Fibroblast of skin of abdomen (primary cell): ENCODE measurements at regions not wholly inside any gene's neighbourhood (a gene's known extent, or its start where the extent isn't known, plus 50 kb on each side); places are given as distances from the start of the nearest gene placed in this dataset.
A peak's percentile ranks its signal among the peaks of the same experiment; 100 is the strongest.

Source experiments
- DNase-seq: peaks from one replicate; pipeline ENCODE4 v3.0.0-alpha.2; 2013

- peak; percentile 9 for DNase-seq
These were observed 310.1 kb upstream of the MSX2 start for GRCh38 chr5:174414315-174414710.

DNA sequence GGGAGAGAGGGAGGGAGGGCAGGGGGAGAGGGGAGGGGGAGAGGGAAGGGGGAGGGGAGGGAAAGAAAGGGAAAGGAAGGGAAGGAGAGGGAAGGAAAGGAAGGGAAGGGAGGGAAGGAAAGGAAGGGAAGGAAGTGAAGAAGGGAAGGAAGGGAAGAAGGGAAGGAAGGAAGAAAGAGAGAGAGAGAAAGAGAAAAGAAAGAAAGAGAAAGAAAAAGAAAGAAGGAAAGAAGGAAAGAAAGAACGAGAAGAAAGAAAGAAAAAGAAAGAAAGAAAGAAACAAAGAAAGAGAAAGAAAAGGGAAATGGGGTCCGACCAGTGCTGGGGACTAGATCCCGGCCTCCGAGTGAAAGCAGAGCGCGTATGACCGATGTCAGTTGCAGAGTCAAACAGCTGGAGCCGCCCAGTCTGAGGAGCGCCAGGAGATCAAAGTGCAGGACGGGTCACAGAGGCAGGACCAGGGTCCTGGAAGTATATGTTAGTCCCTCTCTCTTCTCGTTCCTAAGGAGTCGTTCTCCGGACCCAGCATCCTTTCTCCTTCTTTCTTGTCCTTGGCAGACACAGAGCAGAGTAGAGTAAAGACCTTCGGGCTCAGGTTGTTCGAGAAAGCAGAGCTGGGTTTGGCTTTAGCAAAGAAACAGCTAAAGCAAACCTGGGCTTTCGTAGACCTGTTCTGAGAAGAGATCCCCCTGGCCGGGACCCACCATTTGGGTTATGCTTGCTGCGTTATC, 305.4 kb upstream of the MSX2 start:
- peak; percentile 8 for DNase-seq

GRCh38 chr5:174419540-174420132, 304.7 kb upstream of the MSX2 start:
- DNase-seq: peak; percentile 85

DNA sequence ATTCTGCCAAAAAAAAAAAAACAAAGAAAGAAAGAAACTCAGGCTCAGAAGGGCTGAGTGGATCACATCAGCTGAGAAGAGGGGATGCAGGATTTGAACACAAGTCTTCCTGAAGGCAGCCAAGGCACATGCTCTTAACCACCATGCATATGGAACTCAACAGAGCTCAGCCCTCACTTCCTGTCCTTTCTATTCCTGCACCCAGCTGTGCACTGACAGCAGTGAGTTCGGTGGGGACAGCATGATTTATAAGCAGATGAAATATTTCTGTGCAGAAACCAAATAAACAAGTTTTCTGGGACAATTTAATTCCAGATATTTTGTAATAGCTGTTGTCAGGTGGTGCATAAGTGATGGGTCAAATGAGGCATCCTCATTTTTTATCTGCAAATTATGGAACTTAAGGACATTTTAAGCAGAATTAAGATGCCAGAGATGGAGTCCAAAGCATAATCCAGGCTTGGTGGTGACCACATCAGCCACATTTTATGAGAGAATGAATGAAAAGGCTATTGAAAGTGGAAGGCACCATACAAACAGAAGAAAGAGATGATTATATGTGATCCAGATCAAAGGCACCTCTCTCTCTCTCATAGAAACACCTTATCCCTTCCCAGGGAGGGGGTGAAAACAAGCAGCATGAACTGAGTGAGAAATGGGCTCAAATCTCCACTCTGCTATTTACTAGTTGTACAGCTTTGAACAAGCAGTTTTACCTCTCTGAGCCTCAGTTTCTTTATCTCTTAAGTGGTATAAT, 303.6 kb upstream of the MSX2 start:
- DNase-seq: no peak

DNA sequence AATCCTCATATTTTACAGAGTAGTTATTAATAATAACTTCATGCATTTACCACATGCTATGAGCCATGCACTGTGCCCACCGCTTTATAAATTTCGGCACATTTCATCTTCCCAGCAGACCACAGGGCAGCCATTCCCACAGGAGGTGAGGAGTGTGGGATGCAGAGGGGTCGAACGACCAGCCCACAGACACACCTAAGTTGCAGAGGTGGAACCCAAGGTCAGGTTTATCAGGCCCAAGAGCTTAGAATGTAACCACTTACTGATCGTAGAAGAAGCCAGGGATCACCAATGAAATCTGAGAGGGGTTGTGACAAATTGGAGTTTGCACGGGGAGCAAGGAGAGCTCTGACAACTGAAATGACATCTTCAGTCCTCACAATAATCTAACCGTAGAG, 303.0 kb upstream of the MSX2 start:
- no peak for DNase-seq

- DNase-seq: no peak
These were observed 300.8 kb upstream of the MSX2 start for GRCh38 chr5:174423558-174423957.

GRCh38 chr5:174424219-174425053, 299.9 kb upstream of the MSX2 start:
- DNase-seq: no peak

DNA sequence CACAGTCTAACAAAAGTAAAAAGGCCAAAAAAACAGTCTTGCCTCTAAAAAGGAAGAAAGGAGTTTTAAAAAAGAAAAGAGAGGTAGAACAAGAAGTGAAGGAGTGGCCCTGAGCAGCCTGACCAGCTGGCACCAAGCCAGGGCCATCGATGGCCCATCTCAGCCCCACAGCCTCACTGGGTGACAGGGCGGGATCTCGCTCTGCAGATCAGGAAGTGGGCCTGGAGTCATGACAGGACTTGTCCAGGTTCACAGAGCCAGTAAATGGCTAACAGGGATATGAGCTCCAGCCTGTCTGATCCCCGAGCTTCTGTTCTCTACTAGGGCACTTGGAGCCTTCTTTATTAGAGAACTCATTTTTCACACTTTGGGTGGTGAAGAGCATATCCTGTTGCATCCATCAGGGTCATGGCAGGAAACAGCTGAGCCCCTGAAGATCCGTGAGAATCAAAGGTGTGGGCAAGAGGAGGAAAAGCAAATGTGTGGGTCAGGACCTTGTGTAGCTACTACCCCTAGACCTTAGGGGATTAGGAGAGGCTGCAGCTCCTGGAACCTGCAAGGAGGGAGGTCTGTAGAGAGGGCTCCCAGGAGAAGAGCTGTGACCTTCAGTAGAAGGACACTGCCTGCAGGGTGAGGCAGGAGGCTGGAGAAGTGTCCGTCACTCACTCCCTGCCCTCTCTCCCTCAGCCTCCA, 299.0 kb upstream of the MSX2 start:
- no peak for DNase-seq

GRCh38 chr5:174425964-174426290, 298.5 kb upstream of the MSX2 start:
- no peak for DNase-seq

- DNase-seq: no peak
These were observed 298.0 kb upstream of the MSX2 start for GRCh38 chr5:174426388-174426787.

GRCh38 chr5:174426851-174427250, 297.5 kb upstream of the MSX2 start:
- DNase-seq: no peak

GRCh38 chr5:174427304-174427703, 297.1 kb upstream of the MSX2 start:
- DNase-seq: no peak

DNA sequence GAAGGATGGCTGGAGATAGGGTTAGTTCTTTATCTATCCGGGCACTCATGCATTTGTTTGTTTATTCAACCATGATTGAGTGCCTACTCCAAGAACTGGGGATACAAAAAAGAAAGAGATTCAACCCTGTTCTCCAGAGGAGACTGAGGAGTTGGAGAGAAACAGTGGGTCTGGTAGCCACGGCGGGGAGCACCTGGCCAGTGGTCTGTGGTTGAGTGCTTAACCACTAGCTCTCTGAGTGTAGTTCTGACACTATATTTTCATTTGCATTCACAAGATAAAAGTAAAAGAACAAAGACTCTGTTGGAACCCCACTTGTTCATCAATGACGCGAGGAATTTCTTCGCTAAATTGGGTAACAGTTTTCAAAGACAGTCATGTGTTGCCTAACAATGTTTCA, 295.5 kb upstream of the MSX2 start:
- no peak for DNase-seq

DNA sequence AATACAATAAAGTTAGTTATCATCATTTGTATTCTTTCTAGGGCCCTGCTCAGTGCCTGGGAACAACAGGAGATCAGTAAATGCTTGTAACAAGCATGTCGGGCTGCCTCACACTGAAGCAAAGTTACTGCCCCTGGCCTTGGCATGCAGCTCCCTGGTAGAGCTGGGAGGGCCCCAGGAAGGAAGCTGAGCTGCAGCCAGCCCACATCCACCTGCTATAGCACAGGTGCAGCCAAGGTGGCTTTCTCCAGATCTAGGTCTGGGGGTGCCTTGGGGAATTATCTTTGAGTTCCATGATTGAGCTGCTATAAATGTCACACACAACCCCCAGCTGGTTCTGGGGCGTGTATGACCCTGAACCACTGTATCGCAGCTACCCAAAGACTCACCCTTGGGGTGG, 293.4 kb upstream of the MSX2 start:
- DNase-seq: no peak

DNA sequence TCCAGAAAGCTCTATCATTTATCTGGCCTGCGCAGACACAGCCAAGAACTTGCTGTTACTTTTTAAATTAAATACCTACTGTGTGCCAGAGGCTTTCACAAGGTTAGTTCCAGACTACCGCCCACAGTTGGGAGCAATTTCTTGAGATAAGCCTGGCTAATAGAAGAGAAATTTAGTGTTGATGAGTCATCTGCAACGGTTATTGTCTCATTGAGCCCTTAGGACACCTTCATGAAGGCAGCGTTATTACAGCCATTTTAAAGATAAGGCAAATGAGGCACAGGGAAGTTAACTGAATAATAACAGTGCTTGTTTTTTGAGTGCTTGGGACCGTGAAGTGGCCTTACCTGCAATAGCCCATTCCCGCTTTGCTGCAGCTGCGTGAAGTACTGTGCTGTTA, 292.9 kb upstream of the MSX2 start:
- no peak for DNase-seq

DNA sequence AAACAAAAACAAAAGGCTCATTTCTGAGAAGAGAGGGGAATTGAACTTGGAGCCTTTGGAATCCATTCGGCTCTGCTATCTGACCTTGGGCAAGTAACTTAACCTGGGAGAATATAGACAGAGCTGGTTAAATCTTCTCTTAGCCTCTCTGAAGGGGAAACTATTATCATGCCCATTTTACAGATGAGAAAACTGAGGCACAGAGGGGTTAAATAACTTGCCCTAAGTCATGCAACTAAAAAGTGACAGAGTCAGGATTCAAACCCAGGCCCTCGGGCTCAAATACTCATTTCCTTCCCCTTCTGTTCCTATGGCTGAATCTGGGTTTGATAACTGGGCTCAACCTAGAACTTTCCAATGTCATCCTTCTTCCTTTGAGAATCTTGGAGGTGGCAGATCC, 291.3 kb upstream of the MSX2 start:
- DNase-seq: no peak

DNA sequence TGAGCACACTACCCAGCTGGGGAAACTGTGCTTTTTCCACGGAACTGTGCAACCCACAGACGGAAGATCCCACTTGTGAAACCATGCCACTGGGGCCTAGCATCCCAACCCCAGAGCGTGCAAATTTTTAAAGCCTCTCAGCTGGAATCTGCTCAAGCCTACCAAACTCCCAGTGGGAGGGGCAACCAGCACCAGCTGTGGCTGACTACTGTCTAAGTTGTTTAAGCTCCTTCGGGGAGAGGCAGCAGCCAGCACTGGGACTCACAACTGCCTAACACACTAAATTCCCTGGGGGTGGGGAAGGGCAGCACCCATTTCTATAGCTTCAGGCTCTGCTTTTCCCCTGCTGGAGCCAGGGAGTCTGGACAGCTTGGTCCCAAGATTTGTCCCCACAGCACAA, 287.6 kb upstream of the MSX2 start:
- no peak for DNase-seq

GRCh38 chr5:174444479-174445188, 279.7 kb upstream of the MSX2 start:
- no peak for DNase-seq

DNA sequence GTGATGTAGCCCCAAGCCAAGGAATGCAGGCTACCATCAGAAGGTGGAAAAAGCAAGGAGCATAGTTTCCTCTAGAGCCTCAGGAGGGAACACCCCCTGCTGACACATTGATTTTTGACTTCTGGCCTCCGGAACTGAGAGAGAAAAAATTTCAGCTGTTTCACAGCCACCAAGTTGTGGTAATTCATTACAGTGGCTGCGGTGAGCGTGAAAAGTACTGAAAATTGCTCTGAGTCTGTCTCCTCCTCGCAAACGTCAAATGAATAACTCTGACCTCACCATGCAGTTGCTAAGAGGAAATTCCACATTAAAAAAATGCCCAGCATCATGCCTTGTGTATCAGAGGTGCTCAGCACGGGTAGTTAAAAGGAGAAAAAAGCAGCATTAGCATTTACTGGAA, 277.9 kb upstream of the MSX2 start:
- DNase-seq: no peak

- DNase-seq: no peak
These were observed 277.4 kb upstream of the MSX2 start for GRCh38 chr5:174446988-174447387.

DNA sequence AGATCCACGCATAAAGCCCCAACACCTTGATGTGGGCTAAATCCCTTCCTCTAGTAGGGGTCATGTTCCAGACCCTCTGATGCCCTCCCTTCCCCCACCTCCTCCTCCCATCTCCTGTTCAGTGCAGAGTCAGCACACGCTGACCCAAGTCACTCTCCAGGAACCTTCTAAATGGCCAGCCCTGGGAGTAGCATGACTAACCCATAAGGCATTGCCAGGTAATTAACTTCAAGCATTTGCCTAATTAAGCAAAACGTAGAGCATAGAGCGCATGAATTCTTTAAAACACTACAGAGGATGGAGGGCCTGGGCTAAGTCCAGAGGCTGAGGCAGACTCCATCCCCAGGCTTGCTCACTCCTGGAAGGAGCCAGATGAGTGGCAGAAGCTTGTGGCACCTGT, 276.3 kb upstream of the MSX2 start:
- DNase-seq: no peak

DNA sequence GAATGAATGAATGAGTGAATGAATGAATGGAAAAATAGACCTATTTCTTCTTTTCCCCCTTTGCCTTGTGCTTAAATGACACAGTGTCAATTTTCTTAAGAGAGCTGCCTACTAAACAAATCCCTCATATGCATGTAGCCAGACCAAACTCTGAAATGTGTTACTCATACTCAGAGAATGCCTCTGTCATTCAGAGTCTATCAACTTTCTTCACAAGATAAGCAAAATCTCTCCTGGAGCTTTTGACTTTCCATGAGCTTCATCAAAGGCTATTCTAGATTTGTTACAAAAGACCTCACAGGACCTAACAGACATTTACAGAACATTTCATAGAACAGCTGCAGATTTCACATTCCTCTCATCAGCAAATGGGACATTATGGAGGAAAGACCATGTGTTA, 275.7 kb upstream of the MSX2 start:
- DNase-seq: no peak
